GM19438 (cell line): ENCODE measurements at regions not wholly inside any gene's neighbourhood (a gene's known extent, or its start where the extent isn't known, plus 50 kb on each side); places are given as distances from the start of the nearest gene placed in this dataset.
"Not testable (repeated sequence)": the region's sequence is repeated elsewhere in the genome, so short reads cannot be mapped to it uniquely, and the experiment has no call there.

Source experiments
- ATAC-seq: cut with Tn5 transposase; IDR thresholded peaks from one replicate; pipeline ENCODE4 v1.9.1; 2021; ENCODE audit warnings: low read depth; ENCODE audit not compliant: unreplicated experiment

GRCh38 chr3:22371607-22372291, 620.7 kb upstream of the ZNF385D start:
- ATAC-seq, result no peak

DNA sequence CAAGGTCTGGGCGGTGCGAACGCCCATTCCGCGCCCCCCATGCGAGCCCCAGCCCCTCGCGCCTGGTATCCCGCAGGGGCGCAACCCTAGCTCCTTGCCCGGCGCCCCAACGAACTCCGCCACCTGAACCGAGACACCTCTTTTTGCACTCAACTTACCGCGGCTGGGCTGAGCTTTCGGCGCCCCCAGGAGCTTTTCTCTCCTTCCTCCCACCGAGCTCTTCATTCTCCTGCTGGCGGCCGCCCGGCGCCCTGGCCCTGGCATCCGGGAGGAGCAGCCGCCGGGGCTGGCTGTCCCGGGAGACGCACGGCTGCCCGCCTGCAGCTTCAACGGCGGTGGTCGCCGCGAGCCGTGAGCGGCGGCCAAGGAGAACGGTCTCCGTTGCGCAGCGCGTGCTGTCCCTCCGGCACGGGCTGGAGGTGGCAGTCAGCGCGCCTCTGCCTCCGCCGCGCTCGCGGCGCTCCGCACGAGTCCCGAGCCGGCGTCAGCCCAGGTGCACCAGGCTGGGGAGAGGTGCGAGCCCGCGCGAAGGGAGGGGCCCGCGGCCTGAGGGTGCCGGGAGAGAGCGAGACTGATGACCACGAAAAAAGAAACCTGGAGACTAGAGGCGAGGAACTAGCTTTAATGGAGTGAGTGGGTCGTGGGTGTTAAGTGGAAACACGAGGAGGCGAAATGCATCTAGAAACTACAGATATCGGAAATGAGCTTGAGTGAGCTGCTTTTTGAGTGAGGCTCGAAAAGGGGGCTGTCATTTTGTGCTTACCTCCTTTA, 621.5 kb upstream of the ZNF385D start:
- no peak for ATAC-seq

DNA sequence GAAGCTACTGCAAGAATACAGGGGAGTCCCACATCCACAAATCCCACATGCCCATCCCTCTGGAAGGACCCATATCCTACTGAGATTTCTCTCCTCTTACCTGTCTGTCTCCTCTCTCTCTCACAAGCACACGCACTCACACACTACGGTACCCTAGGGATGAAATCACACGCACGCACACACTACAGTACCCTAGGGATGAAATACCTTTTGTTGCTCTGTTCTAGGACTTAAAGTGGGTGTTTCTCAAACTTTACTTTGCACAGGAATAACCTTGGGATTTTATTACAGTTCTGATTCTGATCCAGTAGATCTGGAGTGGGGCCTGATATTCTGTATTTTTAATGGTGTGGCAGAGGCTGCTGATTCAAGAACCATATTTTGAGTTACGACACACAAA, 622.2 kb upstream of the ZNF385D start:
- no peak for ATAC-seq

DNA sequence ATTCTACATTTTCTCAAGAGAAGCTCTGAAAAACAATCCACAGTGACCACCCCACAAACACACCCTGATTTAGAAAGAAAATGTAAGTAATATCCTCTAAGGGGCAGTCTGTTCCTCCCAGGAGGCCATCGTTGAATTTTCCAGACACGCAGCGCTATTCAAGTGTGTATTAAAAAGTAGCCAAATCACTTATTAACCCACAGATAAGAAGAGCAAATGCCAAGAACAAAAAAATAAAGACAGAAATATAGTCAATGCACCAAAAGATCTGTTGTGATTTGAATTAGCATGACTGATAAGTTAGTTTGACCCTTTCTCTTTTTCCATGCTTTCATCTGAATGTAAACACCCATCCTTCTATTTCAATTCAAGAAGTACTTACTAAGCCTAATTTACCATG, 622.8 kb upstream of the ZNF385D start:
- ATAC-seq, result no peak

- no peak for ATAC-seq
Observed at GRCh38 chr3:22377421-22377820, 626.4 kb upstream of the ZNF385D start.

DNA sequence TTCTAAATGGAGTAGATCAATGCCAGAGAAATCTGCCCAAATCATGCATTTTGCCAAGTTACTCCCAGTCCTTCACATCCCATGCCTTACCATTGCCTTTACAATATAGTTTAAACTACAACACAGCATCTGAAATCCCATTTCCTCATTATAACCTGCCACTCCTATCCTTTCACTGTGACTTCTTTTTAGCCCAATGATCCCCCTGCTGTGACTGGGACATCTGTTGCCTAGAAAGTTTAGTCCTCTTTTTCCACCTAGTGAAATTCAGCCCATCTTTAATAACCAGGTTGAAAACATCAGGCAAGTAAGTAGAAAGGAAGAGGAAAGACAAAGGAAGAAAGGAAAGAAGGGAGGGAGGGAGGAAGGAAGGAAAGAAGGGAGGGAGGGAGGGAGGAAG, 627.9 kb upstream of the ZNF385D start:
- ATAC-seq, result no peak

DNA sequence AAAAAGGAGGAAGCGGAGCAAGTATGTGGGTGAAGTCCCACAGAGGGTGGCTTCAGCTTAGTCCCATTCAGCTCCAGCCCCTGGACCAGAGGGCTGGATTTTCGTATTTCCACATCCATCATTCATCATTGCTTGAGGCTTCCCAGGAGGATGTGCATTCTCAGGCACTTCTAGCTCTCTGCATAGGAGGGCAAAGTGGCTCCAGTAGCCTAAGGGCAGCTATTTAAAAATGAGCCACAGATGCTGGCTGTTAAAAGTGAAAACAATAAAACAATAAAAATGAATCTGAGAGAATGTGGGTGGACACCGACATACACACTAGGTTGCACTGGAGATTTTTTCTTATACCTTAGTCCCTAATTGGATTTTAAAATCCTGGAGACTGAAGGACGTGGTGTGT, 629.2 kb upstream of the ZNF385D start:
- no peak for ATAC-seq

DNA sequence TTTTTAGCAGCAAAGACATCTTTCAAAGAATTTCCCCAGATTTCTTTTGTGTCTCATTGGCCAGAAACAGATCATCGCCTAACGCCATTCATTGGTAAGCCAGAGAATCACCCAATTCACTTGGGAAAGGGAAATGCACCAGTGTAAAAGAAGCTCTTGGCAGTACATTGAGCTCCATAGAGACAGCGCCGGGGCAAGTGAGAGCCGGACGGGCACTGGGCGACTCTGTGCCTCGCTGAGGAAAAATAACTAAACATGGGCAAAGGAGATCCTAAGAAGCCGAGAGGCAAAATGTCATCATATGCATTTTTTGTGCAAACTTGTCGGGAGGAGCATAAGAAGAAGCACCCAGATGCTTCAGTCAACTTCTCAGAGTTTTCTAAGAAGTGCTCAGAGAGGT, 630.6 kb upstream of the ZNF385D start:
- ATAC-seq, result not testable (repeated sequence)

DNA sequence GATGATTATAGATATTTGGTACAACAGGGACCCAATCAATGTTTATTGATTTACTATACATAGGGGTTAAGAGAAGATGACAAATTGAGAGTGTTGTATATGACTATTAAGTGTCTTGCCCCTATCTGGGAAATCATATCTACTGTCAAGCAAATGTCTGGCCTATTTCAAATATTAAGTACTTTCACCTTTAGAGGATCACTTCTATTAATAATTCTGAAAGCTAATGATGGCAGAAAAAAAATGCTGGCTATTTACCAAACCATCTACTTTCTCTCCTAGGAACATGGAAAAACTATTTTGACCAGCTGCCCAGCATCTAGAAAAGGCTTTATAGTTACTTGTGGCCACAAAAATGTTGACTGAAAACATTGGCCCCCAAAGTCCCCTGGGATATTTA, 632.3 kb upstream of the ZNF385D start:
- ATAC-seq, result no peak

GRCh38 chr3:22386107-22386506, 635.1 kb upstream of the ZNF385D start:
- no peak for ATAC-seq

- ATAC-seq, result no peak
Observed at GRCh38 chr3:22392286-22392685, 641.3 kb upstream of the ZNF385D start.

DNA sequence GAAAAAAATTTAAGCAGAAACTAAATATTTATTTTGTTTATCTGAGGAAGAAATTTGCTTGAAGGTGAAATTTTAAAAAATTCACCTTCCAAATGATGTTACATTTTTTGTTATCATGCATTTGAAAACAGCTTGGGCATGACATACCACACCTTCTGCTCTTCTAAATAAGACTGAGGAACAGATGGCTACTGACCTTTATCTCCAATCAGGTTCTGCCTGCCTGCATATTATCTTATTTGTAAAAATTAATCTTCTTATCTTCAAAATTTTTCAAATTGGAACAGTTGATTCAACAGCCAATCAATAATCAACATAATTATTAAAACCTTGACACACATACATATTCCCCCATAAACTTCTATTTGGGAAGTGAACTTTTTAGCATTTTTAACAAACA, 641.8 kb upstream of the ZNF385D start:
- no peak for ATAC-seq

DNA sequence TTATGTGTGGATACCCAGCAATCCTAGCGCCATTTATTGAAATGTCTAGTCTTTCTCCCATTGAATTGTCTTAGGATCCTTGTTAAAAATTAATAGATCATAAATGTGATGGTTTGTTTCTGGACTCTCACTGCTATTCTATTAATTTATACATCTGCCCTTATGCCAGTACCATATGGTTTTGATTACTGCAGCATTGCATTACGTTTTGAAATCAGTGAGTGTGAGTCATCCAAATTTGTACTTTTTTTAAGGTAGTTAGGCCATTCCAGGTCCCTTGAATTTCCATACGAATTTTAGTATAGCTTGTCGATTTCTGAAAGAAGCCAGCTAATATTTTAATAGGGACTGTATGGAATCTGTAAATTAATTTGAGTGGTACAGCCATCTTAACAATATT, 648.6 kb upstream of the ZNF385D start:
- no peak for ATAC-seq

- no peak for ATAC-seq
Observed at GRCh38 chr3:22401499-22401898, 650.5 kb upstream of the ZNF385D start.

DNA sequence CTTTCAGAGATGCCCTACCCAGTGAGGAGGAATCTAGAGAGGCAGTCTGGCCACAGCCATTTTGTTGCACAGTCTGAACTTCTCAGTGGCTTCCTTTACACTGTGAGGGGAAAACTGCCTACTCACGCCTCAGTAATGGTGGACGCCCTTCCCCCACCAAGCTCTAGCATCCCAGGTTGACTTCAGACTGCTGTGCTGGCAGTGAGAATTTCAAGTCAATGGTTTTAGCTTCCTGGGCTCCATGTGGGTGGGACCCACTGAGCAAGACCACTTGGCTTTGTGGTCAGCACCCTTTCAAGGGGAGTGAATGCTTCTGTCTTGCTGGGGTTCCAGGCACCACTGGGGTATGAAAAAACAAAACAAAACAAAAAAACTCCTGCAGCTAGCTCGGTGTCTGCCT, 663.2 kb upstream of the ZNF385D start:
- ATAC-seq, result no peak

- ATAC-seq, result not testable (repeated sequence)
Observed at GRCh38 chr3:22416838-22417446, 665.9 kb upstream of the ZNF385D start.

- no peak for ATAC-seq
Observed at GRCh38 chr3:22419261-22419660, 668.3 kb upstream of the ZNF385D start.

DNA sequence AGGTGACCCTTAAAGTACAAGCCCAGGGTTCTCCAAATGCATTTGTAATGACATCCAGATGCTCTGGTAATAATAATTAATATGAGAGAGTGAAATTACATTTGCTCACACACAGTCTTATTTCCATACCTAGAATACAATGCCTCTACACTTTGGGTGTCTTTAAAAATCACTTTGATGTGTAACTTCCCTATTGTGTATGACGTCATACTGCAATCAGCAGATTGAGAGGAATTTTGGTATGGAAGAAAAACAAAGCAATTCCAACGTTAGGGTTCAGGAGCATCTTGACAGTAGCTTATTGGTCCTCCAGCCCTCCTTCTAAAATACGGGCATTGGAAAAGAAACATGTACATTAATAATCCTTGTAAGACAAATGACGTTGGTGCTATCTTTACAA, 670.6 kb upstream of the ZNF385D start:
- no peak for ATAC-seq

DNA sequence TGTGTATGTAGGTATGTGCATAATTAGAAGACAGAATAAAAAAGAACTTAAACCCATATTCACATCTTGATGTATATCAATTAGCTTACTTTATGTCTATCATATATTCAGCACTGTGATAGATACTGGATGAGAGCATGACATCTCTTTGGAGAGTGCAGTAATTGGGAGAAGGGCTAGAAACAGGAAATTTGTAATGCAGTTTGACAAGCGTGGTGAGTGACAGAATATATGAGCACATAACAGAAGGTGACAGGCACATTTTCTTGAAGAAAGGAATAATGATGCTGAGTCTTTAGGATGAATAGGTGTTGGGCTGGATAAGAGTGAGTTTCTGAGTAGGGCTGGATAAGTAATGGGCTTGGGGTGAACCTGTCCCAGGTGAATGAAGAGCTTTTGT, 680.3 kb upstream of the ZNF385D start:
- no peak for ATAC-seq

DNA sequence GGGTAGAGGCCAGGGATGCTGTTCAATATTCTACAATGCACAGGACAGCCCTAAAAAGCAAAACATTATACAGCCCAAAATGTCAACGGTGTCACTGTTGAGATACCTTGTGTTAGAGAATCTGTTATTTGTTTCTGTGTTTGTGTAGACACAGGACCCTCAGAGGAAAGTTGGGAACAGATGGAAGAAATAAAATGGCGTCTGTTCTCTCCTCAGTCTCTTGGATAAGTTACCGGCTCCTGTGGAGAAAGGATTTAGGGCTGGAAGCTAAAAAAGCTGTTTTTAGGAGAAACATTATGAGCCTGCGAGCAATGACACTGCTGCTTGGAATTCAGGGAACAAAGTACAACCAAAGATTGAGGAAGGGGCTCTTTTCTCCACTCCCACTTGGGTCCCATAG, 688.6 kb upstream of the ZNF385D start:
- no peak for ATAC-seq

DNA sequence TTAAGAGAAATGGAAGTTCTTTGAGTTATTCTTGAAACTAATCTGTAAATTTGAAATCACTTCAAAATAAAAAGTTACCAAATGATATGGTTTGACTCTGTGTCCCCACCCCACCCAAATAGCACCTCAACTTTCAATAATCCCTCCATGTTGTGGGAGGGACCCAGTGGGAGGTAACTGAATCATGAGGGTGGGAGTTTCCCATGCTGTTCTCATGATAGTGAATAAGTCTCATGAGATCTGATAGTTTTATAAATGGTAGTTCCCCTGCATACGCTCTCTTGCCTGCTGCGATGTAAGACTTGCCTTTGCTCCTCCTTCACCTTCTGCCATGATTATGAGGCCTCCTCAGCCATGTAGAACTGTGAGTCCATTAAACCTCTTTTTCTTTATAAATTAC, 690.7 kb upstream of the ZNF385D start:
- ATAC-seq, result no peak
